ENCODE measurements at regions not wholly inside any gene's neighbourhood (a gene's known extent, or its start where the extent isn't known, plus 50 kb on each side); places are given as distances from the start of the nearest gene placed in this dataset.
A peak's percentile ranks its signal among the peaks of the same experiment; 100 is the strongest.
"Not testable (repeated sequence)": the region's sequence is repeated elsewhere in the genome, so short reads cannot be mapped to it uniquely, and the experiment has no call there.

- H3K9me3 Mint-ChIP-seq (ENCODE audit: unreplicated experiment) = no peaks in the 10 kb centered on the region
- no peak for DNase-seq (ENCODE audit: low spot score)
- no peaks in the 10 kb centered on the region for H3K36me3 Mint-ChIP-seq (ENCODE audit: low read depth, unreplicated experiment)
- H3K4me1 Mint-ChIP-seq (ENCODE audit: unreplicated experiment) = no peaks in the 10 kb centered on the region
- H3K4me3 Mint-ChIP-seq (ENCODE audit: unreplicated experiment) = no peak overlapping the region
- H3K27me3 Mint-ChIP-seq (ENCODE audit: unreplicated experiment) = peaks cover 1% of the 10 kb centered on the region
- no peak overlapping the region for H3K27ac Mint-ChIP-seq (ENCODE audit: unreplicated experiment)
- no peak for TF ChIP-seq CTCF (IDR thresholded peaks at IDR 0.05; ENCODE audit: unreplicated experiment)
These were observed 79.4 kb upstream of the PRSS16 start for GRCh38 chr6:27168108-27168507.

- peaks cover 1% of the 10 kb centered on the region for H3K27me3 Mint-ChIP-seq (ENCODE audit: unreplicated experiment)
These were observed 78.7 kb upstream of the PRSS16 start for GRCh38 chr6:27168586-27169443.

GRCh38 chr6:27172524-27173231 is 74.8 kb upstream of the PRSS16 start:
- not testable (repeated sequence) for H3K4me1 Mint-ChIP-seq (ENCODE audit: unreplicated experiment); H3K9me3 Mint-ChIP-seq (ENCODE audit: unreplicated experiment); H3K27ac Mint-ChIP-seq (ENCODE audit: unreplicated experiment); DNase-seq (ENCODE audit: low spot score); H3K36me3 Mint-ChIP-seq (ENCODE audit: low read depth, unreplicated experiment); H3K4me3 Mint-ChIP-seq (ENCODE audit: unreplicated experiment)
- peaks cover 12% of the 10 kb centered on the region for H3K27me3 Mint-ChIP-seq (ENCODE audit: unreplicated experiment)

More at GRCh38 chr6:27168586-27169443, 78.7 kb upstream of the PRSS16 start:
- no peaks in the 10 kb centered on the region for H3K9me3 Mint-ChIP-seq (ENCODE audit: unreplicated experiment)
- H3K36me3 Mint-ChIP-seq (ENCODE audit: low read depth, unreplicated experiment) = no peaks in the 10 kb centered on the region
- no peak overlapping the region for H3K27ac Mint-ChIP-seq (ENCODE audit: unreplicated experiment)
- DNase-seq (ENCODE audit: low spot score) = no peak
- TF ChIP-seq CTCF (IDR thresholded peaks at IDR 0.05; ENCODE audit: unreplicated experiment) = no peak
- no peaks in the 10 kb centered on the region for H3K4me1 Mint-ChIP-seq (ENCODE audit: unreplicated experiment)
- no peak overlapping the region for H3K4me3 Mint-ChIP-seq (ENCODE audit: unreplicated experiment)

GRCh38 chr6:27173232-27173601 is 74.3 kb upstream of the PRSS16 start:
- H3K9me3 Mint-ChIP-seq (ENCODE audit: unreplicated experiment); H3K4me1 Mint-ChIP-seq (ENCODE audit: unreplicated experiment); H3K36me3 Mint-ChIP-seq (ENCODE audit: low read depth, unreplicated experiment); H3K4me3 Mint-ChIP-seq (ENCODE audit: unreplicated experiment); H3K27ac Mint-ChIP-seq (ENCODE audit: unreplicated experiment); DNase-seq (ENCODE audit: low spot score): not testable (repeated sequence)
- H3K27me3 Mint-ChIP-seq (ENCODE audit: unreplicated experiment) = peaks cover 12% of the 10 kb centered on the region

GRCh38 chr6:27174958-27175357 is 72.5 kb upstream of the PRSS16 start:
- Mint-ChIP-seq H3K4me1 (ENCODE audit: unreplicated experiment) (peaks cover 10% of the 10 kb centered on the region), H3K4me3 (ENCODE audit: unreplicated experiment) (no peak overlapping the region), H3K27me3 (ENCODE audit: unreplicated experiment) (peaks cover 16% of the 10 kb centered on the region), H3K27ac (ENCODE audit: unreplicated experiment) (no peak overlapping the region), H3K36me3 (ENCODE audit: low read depth, unreplicated experiment) (no peaks in the 10 kb centered on the region), H3K9me3 (ENCODE audit: unreplicated experiment) (no peaks in the 10 kb centered on the region)
- TF ChIP-seq CTCF (IDR thresholded peaks at IDR 0.05; ENCODE audit: unreplicated experiment) = no peak
- DNase-seq (ENCODE audit: low spot score) = no peak

GRCh38 chr6:27176096-27176495 is 71.4 kb upstream of the PRSS16 start:
- Mint-ChIP-seq H3K27ac (ENCODE audit: unreplicated experiment) (peak overlapping the region; percentile 30), H3K36me3 (ENCODE audit: low read depth, unreplicated experiment) (no peaks in the 10 kb centered on the region), H3K4me1 (ENCODE audit: unreplicated experiment) (peaks cover 12% of the 10 kb centered on the region), H3K9me3 (ENCODE audit: unreplicated experiment) (no peaks in the 10 kb centered on the region), H3K4me3 (ENCODE audit: unreplicated experiment) (peak overlapping the region; percentile 97), H3K27me3 (ENCODE audit: unreplicated experiment) (peaks cover 17% of the 10 kb centered on the region)
- no peak for TF ChIP-seq CTCF (IDR thresholded peaks at IDR 0.05; ENCODE audit: unreplicated experiment)
- DNase-seq (ENCODE audit: low spot score) = no peak
